HG03280 (cell line): ENCODE measurements at regions not wholly inside any gene's neighbourhood (a gene's known extent, or its start where the extent isn't known, plus 50 kb on each side); places are given as distances from the start of the nearest gene placed in this dataset.

Experiments used
- ATAC-seq: cut with Tn5 transposase; IDR thresholded peaks from one replicate; pipeline ENCODE4 v1.9.1; 2021; ENCODE audit warnings: mild to moderate bottlenecking, moderate library complexity; ENCODE audit not compliant: unreplicated experiment

GRCh38 chr2:198817536-198817935 is 640.2 kb downstream of the SATB2 start:
- no peak for ATAC-seq

GRCh38 chr2:198815626-198816025 is 642.1 kb downstream of the SATB2 start:
- no peak for ATAC-seq

- ATAC-seq: no peak
Observed at GRCh38 chr2:198811198-198811597, 646.5 kb downstream of the SATB2 start.

- ATAC-seq: no peak
Observed at GRCh38 chr2:198809976-198810375, 647.8 kb downstream of the SATB2 start.

- no peak for ATAC-seq
Observed at GRCh38 chr2:198807131-198807530, 650.6 kb downstream of the SATB2 start.

GRCh38 chr2:198795419-198795818 is 662.3 kb downstream of the SATB2 start:
- no peak for ATAC-seq

- ATAC-seq: no peak
Observed at GRCh38 chr2:198791623-198792022, 666.1 kb downstream of the SATB2 start.

- ATAC-seq: no peak
Observed at GRCh38 chr2:198788676-198789075, 669.1 kb downstream of the SATB2 start.

GRCh38 chr2:198782734-198783133 is 675.0 kb downstream of the SATB2 start:
- ATAC-seq: no peak

GRCh38 chr2:198776616-198777406 is 680.9 kb downstream of the SATB2 start:
- ATAC-seq: no peak

- ATAC-seq: no peak
Observed at GRCh38 chr2:198775737-198776136, 682.0 kb downstream of the SATB2 start.

GRCh38 chr2:198774576-198774975 is 683.2 kb downstream of the SATB2 start:
- no peak for ATAC-seq

- no peak for ATAC-seq
Observed at GRCh38 chr2:198767694-198768093, 690.0 kb downstream of the SATB2 start.

- no peak for ATAC-seq
Observed at GRCh38 chr2:198763793-198764192, 693.9 kb downstream of the SATB2 start.

GRCh38 chr2:198762441-198762840 is 695.3 kb downstream of the SATB2 start:
- no peak for ATAC-seq

GRCh38 chr2:198757069-198757468 is 700.7 kb downstream of the SATB2 start:
- no peak for ATAC-seq

GRCh38 chr2:198756166-198756565 is 701.6 kb downstream of the SATB2 start:
- no peak for ATAC-seq

- ATAC-seq: no peak
Observed at GRCh38 chr2:198753101-198753500, 704.6 kb downstream of the SATB2 start.

GRCh38 chr2:198749364-198749763 is 708.4 kb downstream of the SATB2 start:
- no peak for ATAC-seq

GRCh38 chr2:198731842-198732399 is 725.8 kb downstream of the SATB2 start:
- ATAC-seq: no peak

- no peak for ATAC-seq
Observed at GRCh38 chr2:198720266-198720665, 737.5 kb downstream of the SATB2 start.

- no peak for ATAC-seq
Observed at GRCh38 chr2:198717451-198717850, 740.3 kb downstream of the SATB2 start.
